Activated CD8-positive, alpha-beta T cell treated with anti-CD3 and anti-CD28 coated beads, Interleukin-2, amount 10 ng/mL, durations not matched to agents 7 days and 5 days (primary cell): ENCODE measurements at regions not wholly inside any gene's neighbourhood (a gene's known extent, or its start where the extent isn't known, plus 50 kb on each side); places are given as distances from the start of the nearest gene placed in this dataset.
A peak's percentile ranks its signal among the peaks of the same experiment; 100 is the strongest.

Experiments
- ATAC-seq: fragments of 150-1000 bp; cut with Tn5 transposase; one replicate; pipeline ENCODE4 v1.10.0; 2021; ENCODE audit warnings: moderate library complexity
- CTCF ChIA-PET: fragments of 350-600 bp; sonication (Branson Sonifier 250); formaldehyde crosslinking; loops from one replicate; lab custom pipeline; 2021; ENCODE audit warnings: antibody characterized with exemption; lab: Charles Lee
- POLR2A ChIA-PET: fragments of 350-600 bp; sonication (Branson Sonifier 250); formaldehyde crosslinking; loops from one replicate; lab custom pipeline; 2021; ENCODE audit warnings: antibody characterized with exemption; lab: Charles Lee
- DNase-seq: peaks from one replicate; pipeline ENCODE4 v3.0.0-alpha.2; 2020
- H3K27ac Mint-ChIP-seq: one replicate; pipeline ENCODE4 v1.8.0; 2021; ENCODE audit warnings: mild to moderate bottlenecking, mixed read lengths
- H3K27me3 Mint-ChIP-seq: one replicate; pipeline ENCODE4 v1.8.0; 2021; ENCODE audit warnings: low read depth, mixed read lengths
- H3K36me3 Mint-ChIP-seq: one replicate; pipeline ENCODE4 v1.8.0; 2021; ENCODE audit warnings: low read depth, mixed read lengths
- H3K4me1 Mint-ChIP-seq: one replicate; pipeline ENCODE4 v1.8.0; 2021; ENCODE audit warnings: low read depth, mixed read lengths
- H3K4me3 Mint-ChIP-seq: one replicate; pipeline ENCODE4 v1.8.0; 2021; ENCODE audit warnings: mild to moderate bottlenecking, mixed read lengths
- H3K9me3 Mint-ChIP-seq: one replicate; pipeline ENCODE4 v1.8.0; 2022; ENCODE audit warnings: mixed read lengths; ENCODE audit not compliant: insufficient read depth

DNA sequence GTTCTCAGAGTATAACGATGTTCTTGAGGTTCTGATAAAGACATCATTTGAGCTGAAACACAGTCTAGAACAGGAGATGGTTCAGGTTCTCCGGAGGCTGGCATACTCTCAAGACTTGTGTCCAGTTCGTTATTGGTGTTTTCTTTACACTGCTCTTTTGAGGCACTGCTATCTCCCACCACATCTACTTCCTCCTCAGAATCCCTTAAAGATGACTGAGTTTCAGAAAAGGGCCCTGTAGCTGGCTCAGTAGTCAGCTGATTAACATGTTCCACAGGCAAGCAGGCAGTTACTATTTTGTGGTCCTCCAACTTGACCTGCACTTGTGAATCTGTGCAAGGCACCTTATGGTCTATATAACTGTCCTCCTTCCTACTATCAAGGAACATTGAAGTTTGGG lies 50.2 kb downstream of the ZZZ3 start:
- no peak overlapping the region for H3K27ac Mint-ChIP-seq
- peaks cover 43% of the 10 kb centered on the region for H3K36me3 Mint-ChIP-seq
- CTCF ChIA-PET: no interaction called here
- no peaks in the 10 kb centered on the region for H3K27me3 Mint-ChIP-seq
- no peak for DNase-seq
- POLR2A ChIA-PET: no interaction called here
- H3K4me1 Mint-ChIP-seq: peaks cover 11% of the 10 kb centered on the region
- H3K4me3 Mint-ChIP-seq: no peak overlapping the region
- no peak for ATAC-seq
- H3K9me3 Mint-ChIP-seq: no peaks in the 10 kb centered on the region

DNA sequence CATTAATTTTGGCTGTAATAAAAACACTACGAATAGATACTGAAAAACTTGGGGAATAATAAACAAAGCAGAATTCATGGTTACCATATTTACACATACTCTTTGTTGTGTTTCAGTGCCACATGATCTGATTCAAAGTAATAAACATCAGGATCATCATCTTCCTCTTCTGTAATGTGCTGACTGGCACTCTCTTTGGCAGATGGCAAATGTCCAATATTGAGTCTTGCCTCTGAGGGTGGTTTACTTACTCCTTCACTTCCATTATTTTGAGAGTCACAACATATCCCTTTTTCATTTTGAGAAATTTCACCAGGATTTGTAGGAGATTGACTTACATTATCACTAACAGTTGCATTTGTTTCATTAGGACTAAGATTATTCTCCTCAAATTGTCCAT lies 50.7 kb downstream of the ZZZ3 start:
- DNase-seq (no peak), ATAC-seq (no peak)
- peaks cover 42% of the 10 kb centered on the region for H3K36me3 Mint-ChIP-seq
- H3K4me1 Mint-ChIP-seq: peaks cover 11% of the 10 kb centered on the region
- no peaks in the 10 kb centered on the region for H3K9me3 Mint-ChIP-seq
- CTCF ChIA-PET: no interaction called here
- no peak overlapping the region for H3K27ac Mint-ChIP-seq
- no peak overlapping the region for H3K4me3 Mint-ChIP-seq
- H3K27me3 Mint-ChIP-seq: no peaks in the 10 kb centered on the region
- POLR2A ChIA-PET: no interaction called here

DNA sequence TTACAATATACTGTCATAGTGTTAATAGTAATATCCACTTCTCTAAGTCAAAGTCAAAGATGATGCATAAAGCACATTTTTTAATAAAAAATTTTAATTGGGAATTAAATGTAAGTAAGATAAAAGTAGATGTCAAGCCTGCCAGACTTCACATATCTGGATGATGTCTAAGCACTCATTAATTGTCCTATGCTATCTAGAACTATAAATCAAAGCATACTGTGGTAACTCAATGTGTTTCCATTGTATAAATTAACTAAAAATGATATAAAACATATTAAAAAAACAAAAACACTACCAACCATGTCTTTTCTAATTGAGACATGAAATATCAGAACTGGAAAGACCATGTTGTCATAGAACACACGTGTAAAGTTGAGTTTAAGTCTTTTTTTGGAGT lies 51.2 kb downstream of the ZZZ3 start:
- Mint-ChIP-seq H3K4me1 (peaks cover 11% of the 10 kb centered on the region), H3K36me3 (peaks cover 45% of the 10 kb centered on the region), H3K27ac (no peak overlapping the region), H3K4me3 (no peak overlapping the region), H3K9me3 (no peaks in the 10 kb centered on the region), H3K27me3 (no peaks in the 10 kb centered on the region)
- ATAC-seq (no peak), DNase-seq (no peak)
- ChIA-PET CTCF (no interaction called here), POLR2A (no interaction called here)

DNA sequence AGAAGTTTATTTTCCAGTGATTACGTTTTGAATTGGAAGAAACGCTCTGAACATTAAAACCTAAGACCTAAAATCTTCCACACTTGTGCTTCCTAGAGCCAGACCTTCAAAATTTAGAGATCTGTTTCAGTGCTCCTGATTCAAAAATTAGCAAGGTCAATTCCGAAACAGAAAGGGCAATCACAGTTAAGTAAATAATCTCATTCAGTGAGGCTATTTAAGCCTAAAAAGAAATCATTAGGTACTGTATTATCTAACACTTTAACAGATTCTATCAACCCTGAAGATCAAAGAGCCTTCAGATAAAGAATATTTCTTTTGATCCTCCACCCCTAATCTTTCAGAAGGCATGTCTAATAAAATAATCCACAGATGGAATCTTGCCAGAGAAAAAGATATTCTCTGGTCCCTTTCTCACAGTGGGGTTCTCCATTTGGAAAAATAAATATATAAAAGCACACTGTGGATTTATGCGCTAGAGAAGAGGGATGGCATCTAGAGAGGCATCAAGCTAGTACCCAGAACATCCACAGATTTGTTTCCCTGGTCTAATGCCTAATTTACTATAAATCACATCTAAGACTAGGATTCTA lies 54.4 kb downstream of the ZZZ3 start:
- Mint-ChIP-seq H3K9me3 (no peaks in the 10 kb centered on the region), H3K27ac (no peak overlapping the region), H3K4me3 (no peak overlapping the region), H3K36me3 (peaks cover 49% of the 10 kb centered on the region), H3K27me3 (no peaks in the 10 kb centered on the region), H3K4me1 (peaks cover 12% of the 10 kb centered on the region)
- POLR2A ChIA-PET: interaction anchor here (0.6 kb wide), 1 partner anchor 11 kb away, joined by 3 read pairs; no protein-coding TSS in a partner anchor
- no peak for ATAC-seq
- DNase-seq: no peak
- CTCF ChIA-PET: no interaction called here

DNA sequence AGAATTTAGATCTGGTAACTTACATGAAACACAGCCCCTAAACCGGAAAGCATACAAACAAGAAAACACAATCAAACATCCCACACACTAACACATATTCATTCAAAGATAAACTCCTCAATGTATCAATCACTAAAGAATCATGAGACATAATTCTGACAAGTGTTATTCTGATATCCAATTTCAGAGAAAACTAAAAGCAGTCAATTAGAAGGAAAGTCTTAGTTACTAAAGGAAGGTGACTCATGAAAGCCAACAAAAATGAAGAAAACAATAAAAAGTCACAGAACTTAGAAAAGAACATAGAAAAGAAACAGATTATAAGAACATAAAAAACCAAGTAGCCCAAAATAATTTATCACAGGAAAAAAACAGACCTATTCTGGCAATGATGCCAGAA lies 57.2 kb downstream of the ZZZ3 start:
- no peaks in the 10 kb centered on the region for H3K9me3 Mint-ChIP-seq
- ATAC-seq (no peak), DNase-seq (no peak)
- no peaks in the 10 kb centered on the region for H3K27me3 Mint-ChIP-seq
- ChIA-PET POLR2A (no interaction called here), CTCF (no interaction called here)
- H3K4me1 Mint-ChIP-seq: peaks cover 3% of the 10 kb centered on the region
- no peak overlapping the region for H3K27ac Mint-ChIP-seq
- peaks cover 40% of the 10 kb centered on the region for H3K36me3 Mint-ChIP-seq
- no peak overlapping the region for H3K4me3 Mint-ChIP-seq

DNA sequence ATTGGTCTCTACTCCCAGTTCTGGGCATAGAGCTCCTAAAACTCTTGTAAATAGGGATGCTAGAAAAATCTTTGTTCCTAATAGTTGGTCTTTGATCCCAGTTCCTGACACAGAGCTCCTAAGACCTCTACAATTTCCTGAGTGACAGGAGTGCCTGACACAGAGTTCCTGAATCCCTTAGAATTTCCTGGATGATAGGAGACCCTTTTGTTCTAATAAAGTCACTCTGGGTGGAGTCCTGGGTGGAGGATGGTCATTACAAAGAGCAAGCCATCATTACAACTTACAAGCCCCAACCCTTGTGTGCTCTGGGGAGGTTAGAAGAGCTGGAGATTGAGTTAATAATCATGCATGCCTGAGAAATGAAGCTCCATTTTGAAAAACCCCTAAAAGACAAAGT lies 58.4 kb downstream of the ZZZ3 start:
- no peaks in the 10 kb centered on the region for H3K9me3 Mint-ChIP-seq
- DNase-seq (no peak), ATAC-seq (no peak)
- H3K27me3 Mint-ChIP-seq: no peaks in the 10 kb centered on the region
- no peak overlapping the region for H3K4me3 Mint-ChIP-seq
- peaks cover 39% of the 10 kb centered on the region for H3K36me3 Mint-ChIP-seq
- peaks cover 4% of the 10 kb centered on the region for H3K4me1 Mint-ChIP-seq
- POLR2A ChIA-PET: interaction anchor here (0.7 kb wide), 1 partner anchor 79 kb away, joined by 3 read pairs; no protein-coding TSS in a partner anchor
- no peak overlapping the region for H3K27ac Mint-ChIP-seq
- CTCF ChIA-PET: no interaction called here

DNA sequence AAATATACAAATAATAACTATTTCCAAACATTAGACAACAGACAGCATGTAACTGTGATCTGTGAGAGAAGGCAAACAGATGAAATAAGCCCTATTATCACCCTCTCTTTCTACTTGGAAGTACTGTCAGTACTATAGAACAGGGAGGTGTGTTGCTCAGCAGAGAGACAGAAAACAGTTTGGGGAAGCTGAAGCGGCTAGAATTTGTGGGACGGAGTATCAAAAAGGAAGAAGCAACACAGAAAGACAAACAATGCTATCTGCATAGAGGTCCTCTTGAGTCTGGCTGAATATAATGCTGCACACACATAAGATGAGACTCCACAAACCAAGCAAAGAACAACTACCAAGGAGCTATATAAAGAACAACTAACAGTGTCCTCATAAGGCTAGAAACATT lies 59.4 kb downstream of the ZZZ3 start:
- ATAC-seq: no peak
- Mint-ChIP-seq H3K4me3 (no peak overlapping the region), H3K4me1 (peaks cover 4% of the 10 kb centered on the region), H3K27me3 (no peaks in the 10 kb centered on the region), H3K27ac (no peak overlapping the region), H3K36me3 (peaks cover 39% of the 10 kb centered on the region), H3K9me3 (no peaks in the 10 kb centered on the region)
- no peak for DNase-seq
- CTCF ChIA-PET: no interaction called here
- POLR2A ChIA-PET: no interaction called here

DNA sequence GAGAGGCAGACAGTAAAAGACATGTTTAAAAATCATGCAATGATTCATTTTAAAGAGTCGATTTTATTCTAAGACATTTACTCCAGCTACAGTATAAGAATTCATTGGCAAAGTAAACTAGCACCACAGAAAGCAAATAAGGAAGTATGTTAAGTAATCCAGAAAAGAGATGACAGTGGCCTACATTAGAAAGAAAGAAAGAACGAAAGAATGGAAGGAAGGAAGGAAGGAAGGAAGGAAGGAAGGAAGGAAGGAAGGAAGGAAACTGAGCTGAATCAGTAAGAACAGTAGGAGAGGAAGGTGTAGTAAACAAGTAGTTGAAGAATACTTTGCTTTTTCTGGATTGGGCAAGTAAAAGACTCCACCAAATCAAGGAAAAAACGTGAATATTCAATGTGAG lies 62.2 kb downstream of the ZZZ3 start:
- H3K27ac Mint-ChIP-seq: peak overlapping the region; percentile 17
- ATAC-seq (no peak), DNase-seq (no peak)
- no peaks in the 10 kb centered on the region for H3K27me3 Mint-ChIP-seq
- H3K9me3 Mint-ChIP-seq: no peaks in the 10 kb centered on the region
- H3K36me3 Mint-ChIP-seq: peaks cover 42% of the 10 kb centered on the region
- POLR2A ChIA-PET: interaction anchor here (0.8 kb wide), 1 partner anchor 15 kb away, joined by 3 read pairs; no protein-coding TSS in a partner anchor
- CTCF ChIA-PET: no interaction called here
- peaks cover 3% of the 10 kb centered on the region for H3K4me1 Mint-ChIP-seq
- no peak overlapping the region for H3K4me3 Mint-ChIP-seq

DNA sequence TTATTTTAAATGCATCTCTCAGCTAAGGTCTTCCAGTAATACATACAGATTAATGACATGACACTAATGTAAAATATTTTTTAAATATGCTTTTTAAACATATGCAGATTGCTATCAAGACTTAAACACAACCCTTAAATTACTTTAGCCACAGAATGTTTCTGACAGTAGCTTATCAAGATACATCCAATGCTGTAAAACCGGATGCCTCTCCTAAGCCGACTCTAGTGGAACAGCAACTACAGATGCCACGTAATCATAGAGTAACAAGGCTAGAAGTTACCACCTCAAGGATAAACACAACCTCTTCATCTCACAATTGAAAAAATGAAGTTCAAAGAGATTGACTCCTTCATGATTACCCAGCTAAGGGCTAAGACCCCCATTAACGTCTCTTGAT lies 68.4 kb downstream of the ZZZ3 start:
- Mint-ChIP-seq H3K4me3 (no peak overlapping the region), H3K36me3 (peaks cover 52% of the 10 kb centered on the region), H3K4me1 (no peaks in the 10 kb centered on the region), H3K27me3 (no peaks in the 10 kb centered on the region), H3K27ac (no peak overlapping the region), H3K9me3 (peaks cover 21% of the 10 kb centered on the region)
- no peak for ATAC-seq
- ChIA-PET POLR2A (no interaction called here), CTCF (interaction anchor here (0.9 kb wide), 1 partner anchor 9 kb away, joined by 3 read pairs; no protein-coding TSS in a partner anchor)
- no peak for DNase-seq
